HG02938 (cell line): ENCODE measurements at regions not wholly inside any gene's neighbourhood (a gene's known extent, or its start where the extent isn't known, plus 50 kb on each side); places are given as distances from the start of the nearest gene placed in this dataset.

Source experiments
- ATAC-seq: cut with Tn5 transposase; IDR thresholded peaks from one replicate; pipeline ENCODE4 v1.9.1; 2021; ENCODE audit warnings: mild to moderate bottlenecking, moderate library complexity; ENCODE audit not compliant: unreplicated experiment

GRCh38 chr11:111045407-111045803, 200.1 kb upstream of the POU2AF2 start:
- no peak for ATAC-seq

DNA sequence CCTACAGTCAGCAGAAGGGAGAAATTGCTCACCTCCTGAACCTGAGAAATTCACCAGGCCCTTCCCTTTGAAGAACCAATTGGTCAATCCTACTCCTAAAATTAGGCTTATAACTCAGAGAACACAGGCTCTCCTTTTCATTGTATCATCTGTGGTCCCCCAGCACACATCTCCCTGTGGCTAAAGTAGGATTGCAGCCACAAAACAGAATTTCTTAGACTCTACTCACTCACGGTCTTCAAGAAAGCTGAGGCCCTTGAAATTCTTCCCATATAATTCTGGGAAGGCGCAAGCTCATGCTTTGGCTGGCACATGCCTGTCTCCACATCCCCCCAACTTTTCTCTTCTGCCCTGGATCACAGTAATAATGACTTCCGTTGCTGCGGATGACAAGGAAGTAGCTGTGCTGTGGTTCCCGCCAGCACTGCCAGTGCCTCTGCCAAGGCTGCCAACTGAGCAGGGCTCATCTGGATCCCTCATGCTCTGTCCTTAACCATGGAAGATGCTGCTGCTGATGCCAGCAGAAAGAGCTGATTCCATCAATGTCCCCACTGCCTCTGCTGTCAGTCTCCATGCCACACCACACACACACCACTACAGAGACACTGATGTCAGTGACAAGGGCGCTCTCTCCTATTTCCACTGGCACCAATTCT, 200.6 kb upstream of the POU2AF2 start:
- ATAC-seq: no peak

- no peak for ATAC-seq
These were observed 205.5 kb upstream of the POU2AF2 start for GRCh38 chr11:111039982-111040381.

- no peak for ATAC-seq
These were observed 209.8 kb upstream of the POU2AF2 start for GRCh38 chr11:111035746-111036145.

- ATAC-seq: no peak
These were observed 219.3 kb upstream of the POU2AF2 start for GRCh38 chr11:111026241-111026640.

DNA sequence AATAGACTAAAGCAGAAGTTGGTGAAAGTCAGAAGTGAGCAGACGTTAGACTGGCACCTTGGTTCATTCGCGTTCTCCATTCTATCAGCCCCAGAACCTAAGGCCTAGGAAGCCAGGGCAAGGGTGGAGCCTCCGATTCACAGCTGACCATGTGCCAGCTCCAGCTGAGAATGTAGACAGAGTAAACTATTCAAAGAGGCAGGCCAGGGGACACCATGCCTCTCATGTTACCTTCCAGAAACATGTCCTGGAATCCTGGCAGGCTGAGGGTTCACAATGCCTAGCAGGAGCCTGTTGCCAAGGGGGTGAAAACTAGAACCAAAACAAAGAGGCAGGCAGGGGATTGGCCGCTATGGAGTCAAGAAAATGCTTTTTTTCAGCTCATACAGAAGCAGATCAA, 224.4 kb upstream of the POU2AF2 start:
- ATAC-seq: no peak

DNA sequence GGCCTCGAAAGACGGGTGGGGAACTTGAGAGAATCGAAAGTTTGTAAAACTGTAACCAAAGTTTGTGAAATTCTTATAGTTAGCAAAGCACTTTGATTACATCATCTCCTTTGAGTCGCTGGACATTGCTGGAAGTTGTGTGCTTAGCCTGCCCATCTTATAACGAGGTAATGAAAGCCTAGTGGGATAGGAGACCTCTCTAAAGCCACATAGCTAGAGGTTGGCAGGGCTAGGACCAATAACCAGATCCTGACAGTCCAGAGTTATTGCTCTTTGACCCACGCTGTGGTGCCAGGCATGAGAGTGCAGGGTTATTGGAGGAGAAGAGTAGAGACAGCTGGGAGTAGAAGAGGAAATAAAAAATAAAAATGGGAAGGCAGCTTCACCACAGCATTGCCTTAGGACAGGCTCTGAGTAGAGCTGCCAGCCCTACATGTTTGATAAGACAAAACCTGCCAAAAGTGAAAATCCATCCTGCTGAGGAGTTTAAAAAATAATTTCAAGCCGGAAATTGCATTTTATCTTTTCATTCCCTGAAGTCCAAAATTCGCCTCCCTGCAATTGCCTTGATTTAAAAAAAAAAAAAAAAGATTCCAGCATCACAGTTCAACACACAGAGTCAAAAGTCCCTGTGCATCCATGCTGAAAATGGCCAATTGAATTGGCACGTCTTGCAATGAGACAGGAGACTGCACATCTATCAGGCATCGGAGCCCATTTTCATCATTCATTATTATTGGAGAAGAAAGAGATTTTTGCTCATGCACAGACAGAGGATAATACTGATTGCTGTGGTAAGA, 225.5 kb upstream of the POU2AF2 start:
- no peak for ATAC-seq

GRCh38 chr11:111019451-111019850, 226.1 kb upstream of the POU2AF2 start:
- no peak for ATAC-seq

DNA sequence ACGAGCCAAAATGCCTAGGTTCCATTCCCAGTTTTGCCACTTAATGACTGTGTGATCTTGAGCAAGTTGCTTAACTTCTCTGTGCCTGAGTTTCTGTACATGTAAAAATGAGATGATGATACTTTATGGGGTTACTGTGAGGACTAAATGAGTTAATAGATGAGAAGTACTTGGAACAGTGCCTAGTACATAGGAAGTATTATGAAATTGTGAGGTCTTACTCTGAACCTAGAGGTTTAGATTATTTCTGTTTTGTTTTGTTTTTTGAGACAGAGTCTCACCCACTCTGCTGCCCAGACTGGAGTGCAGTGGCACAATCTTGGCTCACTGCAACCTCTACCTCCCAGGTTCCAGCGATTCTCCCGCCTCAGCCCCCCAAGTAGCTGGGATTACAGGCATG, 227.0 kb upstream of the POU2AF2 start:
- ATAC-seq: no peak

DNA sequence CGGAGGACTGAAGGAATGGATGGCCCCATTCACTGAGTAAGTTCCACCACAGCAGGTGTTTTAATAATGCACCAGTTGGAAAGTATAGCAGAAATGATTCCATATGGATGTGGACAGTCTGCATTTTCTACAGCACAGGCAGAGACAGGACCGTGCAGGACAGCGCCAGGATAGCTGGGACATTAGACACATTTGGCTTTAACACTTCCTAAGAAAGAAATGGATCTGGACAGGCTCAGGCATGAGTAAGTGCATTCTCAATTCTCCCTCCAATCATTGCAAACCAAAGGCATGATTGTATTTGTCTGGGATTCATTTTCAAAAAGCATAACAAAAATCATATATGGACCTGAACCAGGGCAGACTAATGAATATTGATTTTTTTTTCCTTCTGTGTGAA, 233.0 kb upstream of the POU2AF2 start:
- no peak for ATAC-seq

DNA sequence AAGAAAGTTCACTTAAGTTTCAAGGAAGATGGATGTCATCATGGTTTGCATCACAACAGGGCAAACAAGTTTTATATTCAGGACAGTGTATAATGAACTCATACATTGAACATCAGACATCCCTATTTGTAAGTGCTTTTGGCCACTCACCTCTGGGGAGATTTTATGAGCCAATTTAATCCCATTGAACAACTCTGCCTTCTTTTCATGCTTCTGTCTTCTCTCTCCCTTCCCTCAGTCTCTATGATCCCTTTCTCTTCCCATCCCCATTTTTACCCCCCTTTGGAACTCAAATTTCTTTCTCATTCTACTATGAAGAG, 234.3 kb upstream of the POU2AF2 start:
- no peak for ATAC-seq

DNA sequence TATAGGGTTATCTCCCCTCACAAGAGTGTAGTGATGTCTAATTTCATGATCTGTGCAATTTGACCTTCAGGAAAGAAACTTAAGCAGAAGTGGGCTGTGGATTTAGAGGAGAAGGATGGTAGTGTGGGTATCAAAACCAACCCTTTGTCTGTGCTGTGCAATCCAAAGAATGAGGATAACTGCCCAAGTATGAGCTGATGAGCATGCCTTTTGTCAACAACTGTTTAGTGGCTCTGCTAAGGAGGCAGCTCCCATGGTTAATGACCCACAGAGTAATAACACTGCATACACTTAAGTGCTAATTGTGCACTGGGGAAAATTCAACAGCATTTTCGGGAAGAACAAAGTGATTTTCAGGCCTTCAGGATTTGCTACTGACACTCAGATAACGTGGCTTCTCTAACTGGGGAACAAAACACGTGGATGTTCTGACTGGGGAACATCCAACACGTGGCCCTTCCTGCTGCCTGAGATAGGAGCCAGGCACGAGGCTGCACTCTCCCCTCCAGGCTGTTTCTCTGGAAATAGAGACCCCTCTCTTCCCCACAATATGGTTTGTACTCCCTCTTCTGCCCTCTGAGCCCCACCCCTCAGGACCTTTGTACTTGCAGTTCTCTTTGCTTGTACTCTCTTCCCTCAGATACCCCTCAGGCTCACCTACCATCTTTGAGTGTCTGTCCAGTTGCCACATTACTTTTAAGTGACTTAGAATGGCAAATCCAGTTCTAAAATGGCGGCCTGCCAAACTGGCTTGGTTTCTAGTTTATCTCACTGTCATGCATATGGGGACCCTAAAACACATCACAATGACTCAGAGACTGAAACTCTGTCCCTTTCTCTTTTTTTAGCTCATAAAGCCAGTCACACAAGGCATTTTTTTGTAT, 234.9 kb upstream of the POU2AF2 start:
- ATAC-seq: no peak

DNA sequence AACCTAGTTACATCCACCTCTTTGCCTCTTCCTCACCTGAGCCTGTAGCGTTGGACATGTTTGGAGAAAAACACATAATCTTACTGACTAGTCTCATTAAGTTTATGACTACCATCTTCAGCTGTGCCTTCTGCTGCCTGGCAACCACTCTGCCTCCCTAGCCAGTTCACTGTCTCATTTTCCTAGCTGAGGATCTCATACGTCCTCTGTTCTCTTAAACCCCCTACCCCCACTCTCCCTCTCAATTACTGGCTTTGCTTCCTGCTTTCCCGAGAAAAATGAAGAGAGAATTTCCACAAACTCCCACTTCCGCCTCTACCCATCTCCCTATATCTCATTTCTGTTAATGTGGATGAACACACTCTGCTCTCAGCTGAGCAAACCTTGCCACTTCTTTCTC, 239.3 kb upstream of the POU2AF2 start:
- no peak for ATAC-seq

GRCh38 chr11:111001986-111002611, 243.4 kb upstream of the POU2AF2 start:
- ATAC-seq: no peak

GRCh38 chr11:111001081-111001430, 244.5 kb upstream of the POU2AF2 start:
- no peak for ATAC-seq

DNA sequence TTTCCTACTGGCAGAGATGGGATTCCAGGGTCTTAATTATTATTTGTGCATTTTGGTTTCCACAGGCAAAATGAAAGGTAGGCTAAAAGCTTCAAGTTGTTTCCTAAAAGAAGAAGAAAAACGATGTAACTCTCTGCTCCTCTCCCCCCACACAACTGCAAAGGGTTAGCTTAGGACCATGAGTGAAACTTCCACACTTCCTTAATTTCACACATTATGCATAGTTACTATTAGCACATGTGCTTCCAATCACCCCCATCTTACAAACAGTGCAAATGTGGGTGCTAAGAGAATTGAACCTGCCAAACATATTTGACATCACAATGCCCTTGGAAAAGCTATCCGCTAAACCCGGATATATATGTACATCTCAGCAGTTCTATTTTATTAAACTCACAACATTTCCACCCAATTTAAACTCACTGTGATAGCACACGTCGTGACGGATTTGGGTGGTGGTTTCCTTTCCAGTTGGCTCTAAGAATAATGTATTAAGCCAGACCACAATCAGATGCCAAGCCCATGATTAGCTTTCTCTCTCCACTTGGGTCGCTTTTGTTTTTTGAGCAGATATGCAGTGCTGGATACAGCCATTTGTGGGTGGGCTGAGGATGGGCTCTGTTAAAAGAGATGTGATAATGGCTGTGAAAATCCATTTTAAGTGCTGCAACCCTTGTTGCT, 245.0 kb upstream of the POU2AF2 start:
- no peak for ATAC-seq

DNA sequence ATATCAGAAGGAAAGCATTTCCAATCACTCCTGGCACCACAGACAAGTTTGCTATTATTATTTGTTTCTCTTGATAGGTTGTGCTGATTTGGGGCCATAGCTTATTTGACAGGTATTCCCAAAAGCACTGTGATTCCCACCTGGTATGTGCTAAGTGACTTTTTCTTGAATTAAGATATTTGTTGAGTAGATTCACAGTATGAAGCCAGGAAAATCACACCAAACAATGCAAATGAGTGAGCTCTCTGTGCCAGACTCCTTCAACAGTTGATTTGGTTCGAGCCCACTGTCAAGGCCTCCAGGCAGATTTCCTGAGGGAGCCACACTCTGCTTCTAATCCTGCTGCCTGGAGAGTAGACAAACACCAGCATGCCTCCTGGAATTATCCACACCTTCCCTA, 253.0 kb upstream of the POU2AF2 start:
- ATAC-seq: no peak

- no peak for ATAC-seq
These were observed 253.7 kb upstream of the POU2AF2 start for GRCh38 chr11:110991661-110992355.

GRCh38 chr11:110990311-110990710, 255.2 kb upstream of the POU2AF2 start:
- ATAC-seq: no peak

GRCh38 chr11:110989428-110990133, 255.9 kb upstream of the POU2AF2 start:
- ATAC-seq: no peak
